CD4-positive, CD25-positive, alpha-beta regulatory T cell (primary cell): ENCODE measurements at regions not wholly inside any gene's neighbourhood (a gene's known extent, or its start where the extent isn't known, plus 50 kb on each side); places are given as distances from the start of the nearest gene placed in this dataset.

ENCODE experiments used
- ATAC-seq, 2 donors: fragments of 150-1000 bp; cut with Tn5 transposase; one replicate each; pipeline ENCODE4 v1.10.0; 2021; ENCODE audit warnings: low read depth in 2 of 2, moderate number of reproducible peaks in 2 of 2, moderate library complexity in 1 of 2
- DNase-seq, 3 donors: peaks; one replicate each; pipeline versions ENCODE4 v3.0.0 to v3.0.0-alpha.2; 2012 to 2022; ENCODE audit warnings: mixed read lengths in 1 of 3
- H3K27ac ChIP-seq: one replicate; pipeline ENCODE4 v1.7.0; 2013; ENCODE audit warnings: mild to moderate bottlenecking, low read length; ENCODE audit not compliant: insufficient read depth, poor library complexity, severe bottlenecking
- H3K27me3 ChIP-seq: one replicate; pipeline ENCODE4 v1.7.0; 2013; ENCODE audit warnings: low read length; ENCODE audit not compliant: control insufficient read depth, insufficient read depth
- H3K36me3 ChIP-seq: one replicate; pipeline ENCODE4 v1.7.0; 2013; ENCODE audit warnings: mild to moderate bottlenecking, low read length, moderate library complexity; ENCODE audit not compliant: control insufficient read depth, insufficient read depth
- H3K4me1 ChIP-seq: 2 replicates; pipeline ENCODE4 v1.7.0; 2013; ENCODE audit warnings: mild to moderate bottlenecking, low read length; ENCODE audit not compliant: insufficient read depth, control insufficient read depth, poor library complexity, severe bottlenecking
- H3K4me3 ChIP-seq: one replicate; pipeline ENCODE4 v1.7.0; 2013; ENCODE audit warnings: low read depth, mild to moderate bottlenecking, low read length, moderate library complexity
- H3K9me3 ChIP-seq, 2 experiments: 1 replicate in 1 of 2; 2 replicates in 1 of 2; pipeline ENCODE4 v1.7.0; 2013; ENCODE audit warnings: low read length in 2 of 2, mild to moderate bottlenecking in 1 of 2, moderate library complexity in 1 of 2; ENCODE audit not compliant: control insufficient read depth in 2 of 2
- H3K27ac Mint-ChIP-seq, 3 donors: one replicate each; pipeline ENCODE4 v1.8.0; 2020 to 2022; ENCODE audit warnings: mild to moderate bottlenecking in 3 of 3, mixed read lengths in 3 of 3, moderate library complexity in 2 of 3
- H3K27me3 Mint-ChIP-seq: one replicate; pipeline ENCODE4 v1.8.0; 2022; ENCODE audit warnings: mild to moderate bottlenecking, mixed read lengths
- H3K36me3 Mint-ChIP-seq: one replicate; pipeline ENCODE4 v1.8.0; 2020; ENCODE audit warnings: mixed read lengths
- H3K4me1 Mint-ChIP-seq, 4 donors: one replicate each; pipeline ENCODE4 v1.8.0; 2020 to 2022; ENCODE audit warnings: mixed read lengths in 4 of 4, mild to moderate bottlenecking in 1 of 4
- H3K4me3 Mint-ChIP-seq, 4 donors: one replicate each; pipeline ENCODE4 v1.8.0; 2020 to 2022; ENCODE audit warnings: mild to moderate bottlenecking in 4 of 4, mixed read lengths in 4 of 4, moderate library complexity in 3 of 4
- H3K9me3 Mint-ChIP-seq, 7 donors: one replicate each; pipeline ENCODE4 v1.8.0; 2020 to 2022; ENCODE audit warnings: mixed read lengths in 7 of 7, mild to moderate bottlenecking in 3 of 7, moderate library complexity in 2 of 7

DNA sequence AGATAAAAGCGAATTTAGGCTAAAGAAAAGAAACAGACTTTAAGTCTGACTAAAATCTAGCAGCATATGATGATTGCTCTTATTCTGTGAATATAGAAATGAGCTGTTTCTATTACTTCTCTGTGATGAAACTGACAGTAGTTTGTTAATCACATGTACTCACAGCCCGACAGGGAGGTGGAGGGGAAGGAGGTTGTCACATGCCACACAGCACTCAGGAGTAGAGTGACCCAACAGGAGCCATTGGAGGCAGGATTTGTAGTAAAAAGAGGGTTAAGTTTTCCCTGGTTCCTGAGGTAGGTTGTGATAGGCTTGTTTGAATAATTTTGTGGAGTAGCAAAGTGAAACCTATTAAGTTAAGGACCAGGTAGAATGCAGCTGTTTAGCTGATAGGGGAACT lies 495.9 kb downstream of the CENPC start:
- Histone ChIP-seq H3K27me3 (no peaks in the 10 kb centered on the region), H3K4me1 (no peaks in the 10 kb centered on the region), H3K9me3 (no peaks in the 10 kb centered on the region), H3K36me3 (no peaks in the 10 kb centered on the region), H3K27ac (no peak overlapping the region), H3K4me3 (no peak overlapping the region)
- no peaks in the 10 kb centered on the region for H3K4me1 Mint-ChIP-seq
- H3K36me3 Mint-ChIP-seq: no peaks in the 10 kb centered on the region
- ATAC-seq (no peak), DNase-seq (no peak)
- no peaks in the 10 kb centered on the region for H3K27me3 Mint-ChIP-seq
- no peak overlapping the region for H3K27ac Mint-ChIP-seq
- H3K4me3 Mint-ChIP-seq: no peak overlapping the region
- peaks cover 0 to 7% (median 0%) of the 10 kb centered on the region in 7 donors for H3K9me3 Mint-ChIP-seq

- Mint-ChIP-seq H3K4me3 (no peak overlapping the region), H3K27ac (no peak overlapping the region), H3K36me3 (no peaks in the 10 kb centered on the region), H3K4me1 (no peaks in the 10 kb centered on the region), H3K27me3 (no peaks in the 10 kb centered on the region), H3K9me3 (peaks cover 0 to 8% (median 1%) of the 10 kb centered on the region in 7 donors)
- H3K27me3 ChIP-seq: no peaks in the 10 kb centered on the region
- no peaks in the 10 kb centered on the region for H3K9me3 ChIP-seq
- no peaks in the 10 kb centered on the region for H3K36me3 ChIP-seq
- no peak overlapping the region for H3K4me3 ChIP-seq
- DNase-seq (no peak), ATAC-seq (no peak)
- no peak overlapping the region for H3K27ac ChIP-seq
- no peaks in the 10 kb centered on the region for H3K4me1 ChIP-seq
These were observed 496.8 kb downstream of the CENPC start for GRCh38 chr4:67048530-67048929.

GRCh38 chr4:67040315-67040714 lies 505.0 kb downstream of the CENPC start:
- no peaks in the 10 kb centered on the region for H3K9me3 ChIP-seq
- H3K27me3 Mint-ChIP-seq: no peaks in the 10 kb centered on the region
- H3K9me3 Mint-ChIP-seq: peaks cover 0 to 8% (median 5%) of the 10 kb centered on the region in 7 donors
- H3K4me1 Mint-ChIP-seq: no peaks in the 10 kb centered on the region
- no peaks in the 10 kb centered on the region for H3K4me1 ChIP-seq
- H3K4me3 ChIP-seq: no peak overlapping the region
- no peaks in the 10 kb centered on the region for H3K36me3 Mint-ChIP-seq
- H3K27me3 ChIP-seq: no peaks in the 10 kb centered on the region
- no peak for ATAC-seq
- no peaks in the 10 kb centered on the region for H3K36me3 ChIP-seq
- no peak overlapping the region for H3K27ac ChIP-seq
- H3K4me3 Mint-ChIP-seq: no peak overlapping the region
- DNase-seq: no peak
- no peak overlapping the region for H3K27ac Mint-ChIP-seq

DNA sequence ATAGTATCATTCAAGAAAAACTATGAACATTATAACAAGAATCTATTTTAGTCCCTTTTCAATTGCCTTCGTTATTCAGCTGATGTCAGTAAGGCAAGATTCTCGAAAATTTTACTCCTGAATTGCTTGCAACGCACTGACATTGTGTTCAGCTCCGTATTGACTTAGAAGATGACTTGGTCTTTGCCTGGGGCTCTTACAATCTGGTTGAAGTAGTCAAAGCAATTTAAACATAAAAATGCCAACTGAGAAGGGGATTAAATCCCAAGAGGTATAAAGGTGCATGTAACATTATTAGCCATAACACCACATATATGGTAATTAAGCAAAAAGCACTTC lies 507.1 kb downstream of the CENPC start:
- Mint-ChIP-seq H3K4me3 (no peak overlapping the region), H3K27ac (no peak overlapping the region), H3K36me3 (no peaks in the 10 kb centered on the region), H3K27me3 (no peaks in the 10 kb centered on the region), H3K4me1 (no peaks in the 10 kb centered on the region), H3K9me3 (peaks cover 0 to 11% (median 4%) of the 10 kb centered on the region in 7 donors)
- DNase-seq: no peak
- Histone ChIP-seq H3K27me3 (no peaks in the 10 kb centered on the region), H3K36me3 (no peaks in the 10 kb centered on the region), H3K4me1 (no peaks in the 10 kb centered on the region), H3K9me3 (no peaks in the 10 kb centered on the region), H3K4me3 (no peak overlapping the region), H3K27ac (no peak overlapping the region)
- no peak for ATAC-seq

DNA sequence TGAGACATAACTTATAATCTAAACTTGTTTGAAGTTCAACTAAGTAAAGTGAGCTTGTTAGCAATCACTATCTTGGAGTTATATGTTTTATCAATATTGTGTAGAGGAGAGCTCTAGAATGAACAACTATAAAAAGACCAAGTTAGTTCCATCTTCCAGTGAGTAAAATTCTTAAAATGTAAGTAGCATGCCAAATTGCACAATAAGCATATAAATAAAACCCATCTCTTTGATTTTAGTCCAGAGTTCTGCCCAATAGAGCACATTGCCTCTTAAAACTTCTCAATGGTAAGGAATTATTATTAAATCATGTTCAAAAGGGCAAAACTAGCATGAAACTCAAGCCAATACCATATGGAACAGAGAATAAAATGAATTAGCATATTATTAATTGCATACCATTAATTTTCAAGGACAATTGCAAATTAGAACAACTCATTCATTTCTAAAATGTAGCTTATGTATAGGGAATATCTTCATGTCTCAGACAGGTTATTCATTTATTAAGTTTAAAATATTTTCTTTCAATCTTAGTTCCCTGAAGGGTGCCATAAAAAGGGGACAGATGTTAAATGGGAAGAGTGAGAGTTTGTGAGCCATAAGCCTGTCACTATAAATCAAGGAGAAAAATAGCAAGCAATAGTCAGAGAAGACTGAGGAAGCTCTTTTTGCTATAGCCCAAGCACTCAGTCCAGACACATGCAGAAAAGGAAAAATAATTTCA lies 507.6 kb downstream of the CENPC start:
- Histone ChIP-seq H3K9me3 (no peaks in the 10 kb centered on the region), H3K27ac (no peak overlapping the region), H3K4me3 (no peak overlapping the region), H3K4me1 (no peaks in the 10 kb centered on the region), H3K27me3 (no peaks in the 10 kb centered on the region), H3K36me3 (no peaks in the 10 kb centered on the region)
- Mint-ChIP-seq H3K4me1 (no peaks in the 10 kb centered on the region), H3K27ac (no peak overlapping the region), H3K4me3 (no peak overlapping the region), H3K9me3 (peaks cover 0 to 11% (median 4%) of the 10 kb centered on the region in 7 donors), H3K36me3 (no peaks in the 10 kb centered on the region), H3K27me3 (no peaks in the 10 kb centered on the region)
- no peak for DNase-seq
- no peak for ATAC-seq

GRCh38 chr4:67036791-67037190 lies 508.5 kb downstream of the CENPC start:
- no peaks in the 10 kb centered on the region for H3K27me3 ChIP-seq
- H3K27ac ChIP-seq: no peak overlapping the region
- DNase-seq (no peak), ATAC-seq (no peak)
- Mint-ChIP-seq H3K27ac (no peak overlapping the region), H3K27me3 (no peaks in the 10 kb centered on the region), H3K9me3 (peaks cover 0 to 11% (median 4%) of the 10 kb centered on the region in 7 donors), H3K36me3 (no peaks in the 10 kb centered on the region), H3K4me3 (no peak overlapping the region), H3K4me1 (no peaks in the 10 kb centered on the region)
- H3K36me3 ChIP-seq: no peaks in the 10 kb centered on the region
- no peak overlapping the region for H3K4me3 ChIP-seq
- no peaks in the 10 kb centered on the region for H3K9me3 ChIP-seq
- H3K4me1 ChIP-seq: no peaks in the 10 kb centered on the region

GRCh38 chr4:67035986-67036385 lies 509.3 kb downstream of the CENPC start:
- Mint-ChIP-seq H3K27me3 (no peaks in the 10 kb centered on the region), H3K9me3 (peaks cover 0 to 11% (median 4%) of the 10 kb centered on the region in 7 donors), H3K4me1 (no peaks in the 10 kb centered on the region), H3K27ac (no peak overlapping the region), H3K4me3 (no peak overlapping the region), H3K36me3 (no peaks in the 10 kb centered on the region)
- Histone ChIP-seq H3K27me3 (no peaks in the 10 kb centered on the region), H3K36me3 (no peaks in the 10 kb centered on the region), H3K4me1 (no peaks in the 10 kb centered on the region), H3K9me3 (no peaks in the 10 kb centered on the region), H3K4me3 (no peak overlapping the region), H3K27ac (no peak overlapping the region)
- no peak for ATAC-seq
- DNase-seq: no peak

GRCh38 chr4:67035501-67035900 lies 509.8 kb downstream of the CENPC start:
- Mint-ChIP-seq H3K4me1 (no peaks in the 10 kb centered on the region), H3K27ac (no peak overlapping the region), H3K4me3 (no peak overlapping the region), H3K9me3 (peaks cover 0 to 11% (median 4%) of the 10 kb centered on the region in 7 donors), H3K36me3 (no peaks in the 10 kb centered on the region), H3K27me3 (no peaks in the 10 kb centered on the region)
- ATAC-seq (no peak), DNase-seq (no peak)
- H3K27me3 ChIP-seq: no peaks in the 10 kb centered on the region
- H3K4me3 ChIP-seq: no peak overlapping the region
- H3K9me3 ChIP-seq: no peaks in the 10 kb centered on the region
- H3K36me3 ChIP-seq: no peaks in the 10 kb centered on the region
- H3K4me1 ChIP-seq: no peaks in the 10 kb centered on the region
- no peak overlapping the region for H3K27ac ChIP-seq
